HAP-1 (cell line): ENCODE measurements at regions not wholly inside any gene's neighbourhood (a gene's known extent, or its start where the extent isn't known, plus 50 kb on each side); places are given as distances from the start of the nearest gene placed in this dataset.

Source experiments
- DNase-seq, 2 experiments: peaks; one replicate each; pipeline ENCODE4 v3.0.0-alpha.2; 2016 to 2020; ENCODE audit warnings: low spot score in 2 of 2
- H3K27me3 ChIP-seq: fragments of 250-450 bp; sonication (Bioruptor Pico); 2 replicates; pipeline ENCODE4 v1.5.1; 2020; ENCODE audit warnings: low read depth, mild to moderate bottlenecking, moderate library complexity
- H3K36me3 ChIP-seq: fragments of 250-450 bp; sonication (Bioruptor Pico); replicated peaks from 2 replicates; pipeline ENCODE4 v1.5.1; 2020; ENCODE audit warnings: mild to moderate bottlenecking
- H3K4me1 ChIP-seq: fragments of 250-450 bp; sonication (Bioruptor Pico); 2 replicates; pipeline ENCODE4 v1.5.1; 2020; ENCODE audit warnings: mild to moderate bottlenecking
- H3K4me3 ChIP-seq: fragments of 250-450 bp; sonication (Bioruptor Pico); 2 replicates; pipeline ENCODE4 v1.5.1; 2020; ENCODE audit warnings: mild to moderate bottlenecking, moderate library complexity
- H3K9me3 ChIP-seq: fragments of 250-450 bp; sonication (Bioruptor Pico); 2 replicates; pipeline ENCODE4 v1.5.1; 2020; ENCODE audit warnings: mild to moderate bottlenecking, moderate library complexity
- in situ Hi-C: fragments of 300-500 bp; cut with MboI; formaldehyde crosslinking; loops from 3 replicates; pipeline ENCODE4 v1.14.3; 2020; ENCODE audit warnings: low sequenced_read_pairs, inconsistent platforms, mixed read lengths

- DNase-seq = no peak
- no peak overlapping the region for H3K4me3 ChIP-seq
- H3K36me3 ChIP-seq = no peaks in the 10 kb centered on the region
- no peaks in the 10 kb centered on the region for H3K4me1 ChIP-seq
- in situ Hi-C loops = no loop called here
- no peaks in the 10 kb centered on the region for H3K9me3 ChIP-seq
- no peaks in the 10 kb centered on the region for H3K27me3 ChIP-seq
These were observed 205.0 kb upstream of the DDHD1 start for GRCh38 chr14:53358166-53358565.

GRCh38 chr14:53356361-53357150, 203.4 kb upstream of the DDHD1 start:
- Histone ChIP-seq H3K9me3 (no peaks in the 10 kb centered on the region), H3K27me3 (no peaks in the 10 kb centered on the region), H3K4me3 (no peak overlapping the region), H3K36me3 (no peaks in the 10 kb centered on the region), H3K4me1 (no peaks in the 10 kb centered on the region)
- no peak for DNase-seq
- in situ Hi-C loops = no loop called here

- DNase-seq = no peak
- Histone ChIP-seq H3K4me3 (no peak overlapping the region), H3K9me3 (no peaks in the 10 kb centered on the region), H3K36me3 (no peaks in the 10 kb centered on the region), H3K4me1 (no peaks in the 10 kb centered on the region), H3K27me3 (no peaks in the 10 kb centered on the region)
- in situ Hi-C loops = no loop called here
These were observed 202.5 kb upstream of the DDHD1 start for GRCh38 chr14:53355581-53356112.

GRCh38 chr14:53354336-53354735, 201.2 kb upstream of the DDHD1 start:
- Histone ChIP-seq H3K9me3 (no peaks in the 10 kb centered on the region), H3K4me1 (no peaks in the 10 kb centered on the region), H3K27me3 (no peaks in the 10 kb centered on the region), H3K36me3 (no peaks in the 10 kb centered on the region), H3K4me3 (no peak overlapping the region)
- DNase-seq = no peak
- in situ Hi-C loops = no loop called here

GRCh38 chr14:53350866-53351265, 197.7 kb upstream of the DDHD1 start:
- H3K36me3 ChIP-seq = no peaks in the 10 kb centered on the region
- H3K4me3 ChIP-seq = no peak overlapping the region
- DNase-seq = no peak
- H3K27me3 ChIP-seq = no peaks in the 10 kb centered on the region
- H3K9me3 ChIP-seq = no peaks in the 10 kb centered on the region
- in situ Hi-C loops = no loop called here
- H3K4me1 ChIP-seq = no peaks in the 10 kb centered on the region

- Histone ChIP-seq H3K4me3 (no peak overlapping the region), H3K9me3 (no peaks in the 10 kb centered on the region), H3K27me3 (no peaks in the 10 kb centered on the region), H3K4me1 (no peaks in the 10 kb centered on the region), H3K36me3 (no peaks in the 10 kb centered on the region)
- DNase-seq = no peak
- in situ Hi-C loops = no loop called here
These were observed 197.3 kb upstream of the DDHD1 start for GRCh38 chr14:53350429-53350828.

- H3K4me1 ChIP-seq = no peaks in the 10 kb centered on the region
- no peak overlapping the region for H3K4me3 ChIP-seq
- no peaks in the 10 kb centered on the region for H3K9me3 ChIP-seq
- in situ Hi-C loops = no loop called here
- H3K36me3 ChIP-seq = no peaks in the 10 kb centered on the region
- no peak for DNase-seq
- H3K27me3 ChIP-seq = no peaks in the 10 kb centered on the region
These were observed 193.9 kb upstream of the DDHD1 start for GRCh38 chr14:53346988-53347387.

- no peaks in the 10 kb centered on the region for H3K36me3 ChIP-seq
- H3K4me3 ChIP-seq = no peak overlapping the region
- DNase-seq = no peak
- in situ Hi-C loops = no loop called here
- H3K4me1 ChIP-seq = no peaks in the 10 kb centered on the region
- no peaks in the 10 kb centered on the region for H3K27me3 ChIP-seq
- no peaks in the 10 kb centered on the region for H3K9me3 ChIP-seq
These were observed 188.2 kb upstream of the DDHD1 start for GRCh38 chr14:53341324-53341723.

GRCh38 chr14:53338192-53338591, 185.1 kb upstream of the DDHD1 start:
- Histone ChIP-seq H3K4me3 (no peak overlapping the region), H3K36me3 (no peaks in the 10 kb centered on the region), H3K27me3 (no peaks in the 10 kb centered on the region), H3K9me3 (no peaks in the 10 kb centered on the region), H3K4me1 (no peaks in the 10 kb centered on the region)
- no peak for DNase-seq
- in situ Hi-C loops = no loop called here

- in situ Hi-C loops = no loop called here
- DNase-seq = no peak
These were observed 183.6 kb upstream of the DDHD1 start for GRCh38 chr14:53336729-53337128.

GRCh38 chr14:53333809-53334208, 180.7 kb upstream of the DDHD1 start:
- no peak for DNase-seq
- peaks cover 7% of the 10 kb centered on the region for H3K4me1 ChIP-seq
- H3K4me3 ChIP-seq = no peak overlapping the region
- H3K9me3 ChIP-seq = no peaks in the 10 kb centered on the region
- H3K27me3 ChIP-seq = no peaks in the 10 kb centered on the region
- no peaks in the 10 kb centered on the region for H3K36me3 ChIP-seq
- in situ Hi-C loops = no loop called here

More at GRCh38 chr14:53336729-53337128, 183.6 kb upstream of the DDHD1 start:
- no peaks in the 10 kb centered on the region for H3K36me3 ChIP-seq
- H3K9me3 ChIP-seq = no peaks in the 10 kb centered on the region
- no peaks in the 10 kb centered on the region for H3K27me3 ChIP-seq
- no peak overlapping the region for H3K4me3 ChIP-seq
- no peaks in the 10 kb centered on the region for H3K4me1 ChIP-seq

- in situ Hi-C loops = no loop called here
- H3K4me3 ChIP-seq = no peak overlapping the region
- H3K27me3 ChIP-seq = no peaks in the 10 kb centered on the region
- peaks cover 25% of the 10 kb centered on the region for H3K4me1 ChIP-seq
- H3K9me3 ChIP-seq = no peaks in the 10 kb centered on the region
- no peaks in the 10 kb centered on the region for H3K36me3 ChIP-seq
- no peak for DNase-seq
These were observed 178.8 kb upstream of the DDHD1 start for GRCh38 chr14:53331921-53332320.

GRCh38 chr14:53331247-53331646, 178.1 kb upstream of the DDHD1 start:
- DNase-seq = no peak

GRCh38 chr14:53330441-53330840, 177.3 kb upstream of the DDHD1 start:
- in situ Hi-C loops = no loop called here
- no peak for DNase-seq
- Histone ChIP-seq H3K4me3 (no peak overlapping the region), H3K9me3 (no peaks in the 10 kb centered on the region), H3K4me1 (peaks cover 25% of the 10 kb centered on the region), H3K36me3 (no peaks in the 10 kb centered on the region), H3K27me3 (no peaks in the 10 kb centered on the region)

More at GRCh38 chr14:53331247-53331646, 178.1 kb upstream of the DDHD1 start:
- Histone ChIP-seq H3K9me3 (no peaks in the 10 kb centered on the region), H3K27me3 (no peaks in the 10 kb centered on the region), H3K36me3 (no peaks in the 10 kb centered on the region), H3K4me3 (no peak overlapping the region), H3K4me1 (peaks cover 25% of the 10 kb centered on the region)
- in situ Hi-C loops = no loop called here
